ENCODE measurements at regions not wholly inside any gene's neighbourhood (a gene's known extent, or its start where the extent isn't known, plus 50 kb on each side); places are given as distances from the start of the nearest gene placed in this dataset.

DNA sequence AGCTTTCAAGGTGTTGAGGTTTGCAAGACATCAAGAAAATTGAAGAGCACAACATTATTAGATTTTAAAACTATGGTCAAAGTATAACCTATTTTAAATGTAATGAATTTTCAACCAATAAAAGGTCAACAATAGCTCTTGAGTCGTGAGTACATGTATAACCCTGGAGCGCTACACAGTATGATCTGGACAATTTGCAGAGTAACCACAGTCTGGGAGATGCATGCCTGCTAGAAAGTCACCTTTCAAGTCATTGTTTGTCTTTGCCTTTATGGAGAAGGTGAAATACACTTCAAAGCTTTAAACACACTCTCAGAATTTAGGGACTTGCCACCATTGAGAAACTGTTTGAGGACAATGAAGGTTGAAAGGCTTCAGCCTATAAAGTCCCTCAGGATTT, 112.6 kb upstream of the ALCAM start:
- Histone ChIP-seq H3K9me3 (ENCODE audit: control insufficient read depth in 2 of 2, insufficient read depth in 1 of 2, low read length in 1 of 2) (peaks cover 0 to 2% of the 10 kb centered on the region in 2 donors), H3K4me1 (ENCODE audit: control insufficient read depth in 2 of 2, insufficient read depth in 2 of 2, low read length in 2 of 2) (no peaks in the 10 kb centered on the region), H3K27me3 (ENCODE audit: control insufficient read depth in 2 of 2, insufficient read depth in 1 of 2, low read length in 1 of 2) (no peaks in the 10 kb centered on the region), H3K27ac (ENCODE audit: low read depth in 1 of 2, low read length in 1 of 2) (no peak overlapping the region), H3K4me3 (ENCODE audit: low read length in 2 of 2) (no peak overlapping the region), H3K36me3 (ENCODE audit: control insufficient read depth in 2 of 2, insufficient read depth in 2 of 2, low read length in 1 of 2) (no peaks in the 10 kb centered on the region)
- WGBS = 97% methylated on average over 2 of the region's 2 CpGs
- DNase-seq (ENCODE audit: low read depth in 6 of 9, low spot score in 9 of 9) = no peak

DNA sequence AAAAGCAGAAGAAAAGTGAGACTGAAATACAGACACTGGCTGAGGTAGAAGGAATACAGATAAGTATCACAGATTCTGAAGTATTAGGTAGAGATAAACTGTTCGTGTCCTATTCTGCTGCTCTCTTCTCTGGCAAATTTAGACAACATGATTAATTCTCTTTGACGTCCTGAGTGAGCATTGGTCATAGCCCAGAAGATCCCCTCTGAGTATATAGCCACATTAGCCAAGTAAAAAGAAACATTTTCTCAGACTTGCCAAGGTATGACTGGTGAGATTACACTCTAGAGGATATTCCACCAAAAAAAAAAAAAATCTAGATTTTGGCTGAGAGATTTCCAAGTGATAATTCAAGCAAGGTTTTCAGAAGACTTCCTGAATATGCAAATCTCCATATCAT, 111.4 kb upstream of the ALCAM start:
- DNase-seq (ENCODE audit: low read depth in 6 of 9, low spot score in 9 of 9) = no peak
- no peak overlapping the region for H3K4me3 ChIP-seq (ENCODE audit: low read length in 2 of 2)
- 85% methylated on average over 2 of the region's 2 CpGs for WGBS

DNA sequence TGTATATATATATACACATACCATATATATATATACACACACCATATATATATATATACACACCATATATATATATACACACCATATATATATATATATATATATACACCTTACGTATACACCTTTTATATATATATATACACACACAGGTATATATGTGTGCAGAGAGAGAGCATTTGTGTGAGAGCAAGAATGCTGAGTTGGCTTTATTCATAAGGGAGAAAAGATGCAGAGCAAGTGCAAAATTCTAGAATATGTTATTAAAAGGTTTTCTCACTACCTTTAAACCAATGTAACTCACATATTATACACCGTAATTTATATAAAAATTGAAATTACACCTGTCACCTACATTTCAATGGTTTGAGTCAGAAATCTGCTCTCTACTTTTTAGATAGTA, 107.2 kb upstream of the ALCAM start:
- H3K4me1 ChIP-seq (ENCODE audit: control insufficient read depth in 2 of 2, insufficient read depth in 2 of 2, low read length in 2 of 2) = no peaks in the 10 kb centered on the region
- H3K27me3 ChIP-seq (ENCODE audit: control insufficient read depth in 2 of 2, insufficient read depth in 1 of 2, low read length in 1 of 2) = no peaks in the 10 kb centered on the region
- no peak for DNase-seq (ENCODE audit: low read depth in 6 of 9, low spot score in 9 of 9)
- H3K9me3 ChIP-seq (ENCODE audit: control insufficient read depth in 2 of 2, insufficient read depth in 1 of 2, low read length in 1 of 2) = no peaks in the 10 kb centered on the region
- 79% methylated on average over 2 of the region's 2 CpGs for WGBS
- H3K36me3 ChIP-seq (ENCODE audit: control insufficient read depth in 2 of 2, insufficient read depth in 2 of 2, low read length in 1 of 2) = no peaks in the 10 kb centered on the region
- H3K27ac ChIP-seq (ENCODE audit: low read depth in 1 of 2, low read length in 1 of 2) = no peak overlapping the region
- no peak overlapping the region for H3K4me3 ChIP-seq (ENCODE audit: low read length in 2 of 2)

More for the DNA sequence above, 111.4 kb upstream of the ALCAM start:
- no peaks in the 10 kb centered on the region for H3K4me1 ChIP-seq (ENCODE audit: control insufficient read depth in 2 of 2, insufficient read depth in 2 of 2, low read length in 2 of 2)
- no peak overlapping the region for H3K27ac ChIP-seq (ENCODE audit: low read depth in 1 of 2, low read length in 1 of 2)
- H3K27me3 ChIP-seq (ENCODE audit: control insufficient read depth in 2 of 2, insufficient read depth in 1 of 2, low read length in 1 of 2) = no peaks in the 10 kb centered on the region
- H3K9me3 ChIP-seq (ENCODE audit: control insufficient read depth in 2 of 2, insufficient read depth in 1 of 2, low read length in 1 of 2) = peaks cover 0 to 2% of the 10 kb centered on the region in 2 donors
- no peaks in the 10 kb centered on the region for H3K36me3 ChIP-seq (ENCODE audit: control insufficient read depth in 2 of 2, insufficient read depth in 2 of 2, low read length in 1 of 2)

DNA sequence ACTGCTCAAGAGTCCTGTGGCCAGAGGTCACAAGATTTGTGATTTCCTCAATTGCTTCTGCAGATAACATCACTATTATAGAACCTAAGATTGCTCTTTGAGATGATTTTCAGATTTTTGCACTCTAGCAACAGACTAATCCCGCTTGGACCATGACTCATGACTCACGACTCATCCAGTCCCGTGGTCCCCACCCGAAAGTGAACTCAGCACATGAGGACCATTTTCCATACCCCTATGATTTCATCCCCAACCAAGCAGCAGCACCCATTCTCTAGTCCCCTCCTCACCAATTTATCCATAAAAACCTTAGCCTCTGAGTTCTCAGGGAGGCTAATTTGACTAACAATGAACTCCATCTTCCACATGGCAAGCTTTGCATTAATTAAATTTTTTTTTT, 106.3 kb upstream of the ALCAM start:
- WGBS = 96% methylated on average over 4 of the region's 4 CpGs
- no peaks in the 10 kb centered on the region for H3K4me1 ChIP-seq (ENCODE audit: control insufficient read depth in 2 of 2, insufficient read depth in 2 of 2, low read length in 2 of 2)
- no peaks in the 10 kb centered on the region for H3K27me3 ChIP-seq (ENCODE audit: control insufficient read depth in 2 of 2, insufficient read depth in 1 of 2, low read length in 1 of 2)

DNA sequence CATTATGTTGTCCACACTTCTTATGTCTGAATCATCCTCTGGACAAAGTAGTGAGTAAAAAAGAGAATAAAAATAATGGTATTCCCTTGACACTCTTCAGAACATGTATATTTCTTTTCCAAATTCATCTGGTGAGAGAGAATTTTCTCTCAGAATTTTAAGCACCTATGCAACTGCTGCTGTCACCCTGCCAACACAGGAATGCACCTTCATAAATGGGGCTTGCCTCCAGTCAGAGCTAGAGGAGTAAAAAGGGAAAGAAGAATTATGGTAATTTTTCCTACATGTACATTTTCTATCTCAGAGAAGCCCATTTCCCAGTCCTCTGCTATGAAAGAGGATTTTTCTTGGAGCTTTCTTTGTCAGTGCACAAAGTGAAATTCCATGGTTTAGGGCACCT, 92.2 kb upstream of the ALCAM start:
- DNase-seq (ENCODE audit: low read depth in 6 of 9, low spot score in 9 of 9) = no peak
- Histone ChIP-seq H3K4me3 (ENCODE audit: low read length in 2 of 2) (no peak overlapping the region), H3K36me3 (ENCODE audit: control insufficient read depth in 2 of 2, insufficient read depth in 2 of 2, low read length in 1 of 2) (no peaks in the 10 kb centered on the region), H3K4me1 (ENCODE audit: control insufficient read depth in 2 of 2, insufficient read depth in 2 of 2, low read length in 2 of 2) (no peaks in the 10 kb centered on the region), H3K27ac (ENCODE audit: low read depth in 1 of 2, low read length in 1 of 2) (no peak overlapping the region), H3K9me3 (ENCODE audit: control insufficient read depth in 2 of 2, insufficient read depth in 1 of 2, low read length in 1 of 2) (no peaks in the 10 kb centered on the region), H3K27me3 (ENCODE audit: control insufficient read depth in 2 of 2, insufficient read depth in 1 of 2, low read length in 1 of 2) (no peaks in the 10 kb centered on the region)

More for the DNA sequence above, 106.3 kb upstream of the ALCAM start:
- Histone ChIP-seq H3K4me3 (ENCODE audit: low read length in 2 of 2) (no peak overlapping the region), H3K9me3 (ENCODE audit: control insufficient read depth in 2 of 2, insufficient read depth in 1 of 2, low read length in 1 of 2) (no peaks in the 10 kb centered on the region), H3K36me3 (ENCODE audit: control insufficient read depth in 2 of 2, insufficient read depth in 2 of 2, low read length in 1 of 2) (no peaks in the 10 kb centered on the region), H3K27ac (ENCODE audit: low read depth in 1 of 2, low read length in 1 of 2) (no peak overlapping the region)
- DNase-seq (ENCODE audit: low read depth in 6 of 9, low spot score in 9 of 9) = no peak

DNA sequence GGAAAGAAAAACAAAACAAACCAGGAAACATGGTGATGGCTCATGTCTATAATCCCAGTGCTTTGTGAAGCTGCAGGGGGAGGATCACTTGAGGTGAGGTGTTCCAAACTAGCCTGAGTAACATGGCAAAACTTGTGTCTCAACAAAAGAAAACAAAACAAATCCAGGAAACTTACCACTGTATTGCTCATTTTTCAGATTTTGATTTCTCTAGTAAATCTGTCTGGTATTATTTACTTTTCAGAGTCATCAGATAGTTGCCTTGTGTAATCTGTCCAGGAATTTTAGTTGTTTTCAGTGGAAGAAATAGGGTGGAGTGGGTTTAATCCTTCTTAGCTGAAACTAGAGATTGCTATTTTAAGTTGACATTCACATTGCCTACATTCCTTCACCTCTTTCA, 91.8 kb upstream of the ALCAM start:
- Histone ChIP-seq H3K27ac (ENCODE audit: low read depth in 1 of 2, low read length in 1 of 2) (no peak overlapping the region), H3K36me3 (ENCODE audit: control insufficient read depth in 2 of 2, insufficient read depth in 2 of 2, low read length in 1 of 2) (no peaks in the 10 kb centered on the region), H3K4me3 (ENCODE audit: low read length in 2 of 2) (no peak overlapping the region), H3K27me3 (ENCODE audit: control insufficient read depth in 2 of 2, insufficient read depth in 1 of 2, low read length in 1 of 2) (no peaks in the 10 kb centered on the region), H3K9me3 (ENCODE audit: control insufficient read depth in 2 of 2, insufficient read depth in 1 of 2, low read length in 1 of 2) (no peaks in the 10 kb centered on the region), H3K4me1 (ENCODE audit: control insufficient read depth in 2 of 2, insufficient read depth in 2 of 2, low read length in 2 of 2) (no peaks in the 10 kb centered on the region)
- no peak for DNase-seq (ENCODE audit: low read depth in 6 of 9, low spot score in 9 of 9)

DNA sequence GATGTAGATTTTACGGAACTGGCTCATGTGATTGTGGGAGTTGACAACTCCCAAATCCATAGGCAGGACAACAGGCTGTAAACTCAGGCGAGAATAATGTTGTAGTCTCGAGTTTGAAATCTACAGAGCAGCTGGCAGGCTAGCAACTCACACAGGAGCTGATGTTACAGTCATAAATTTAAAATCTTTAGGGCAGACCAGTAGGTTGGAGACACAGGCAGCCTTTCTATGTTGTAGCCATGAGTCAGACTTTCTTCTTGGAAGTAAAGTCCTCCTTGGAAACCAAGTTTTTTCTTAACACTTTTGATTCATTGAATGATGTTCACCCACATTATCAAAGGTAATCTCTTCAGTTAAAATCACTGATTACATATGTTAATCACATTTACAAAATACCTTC, 89.1 kb upstream of the ALCAM start:
- H3K27me3 ChIP-seq (ENCODE audit: control insufficient read depth in 2 of 2, insufficient read depth in 1 of 2, low read length in 1 of 2) = no peaks in the 10 kb centered on the region
- H3K27ac ChIP-seq (ENCODE audit: low read depth in 1 of 2, low read length in 1 of 2) = no peak overlapping the region

DNA sequence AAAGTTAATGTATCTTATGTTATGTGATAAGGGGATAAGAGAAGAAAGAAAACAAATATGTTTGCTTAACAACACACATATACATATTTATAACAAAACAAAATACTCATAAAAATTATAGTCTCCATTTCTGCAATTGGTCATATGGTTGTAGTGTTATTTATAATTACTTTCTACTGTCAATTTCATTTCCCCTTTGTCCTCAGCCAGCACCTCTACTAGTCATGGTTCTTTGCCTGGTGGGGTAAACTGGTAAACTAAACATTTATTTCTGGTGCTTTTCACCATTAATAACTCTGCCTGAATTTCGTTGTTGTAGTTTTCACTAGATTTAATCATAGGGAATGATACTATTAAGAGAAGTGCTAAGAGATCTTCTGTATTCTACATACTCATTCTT, 88.0 kb upstream of the ALCAM start:
- Histone ChIP-seq H3K36me3 (ENCODE audit: control insufficient read depth in 2 of 2, insufficient read depth in 2 of 2, low read length in 1 of 2) (no peaks in the 10 kb centered on the region), H3K9me3 (ENCODE audit: control insufficient read depth in 2 of 2, insufficient read depth in 1 of 2, low read length in 1 of 2) (no peaks in the 10 kb centered on the region), H3K4me3 (ENCODE audit: low read length in 2 of 2) (no peak overlapping the region), H3K27me3 (ENCODE audit: control insufficient read depth in 2 of 2, insufficient read depth in 1 of 2, low read length in 1 of 2) (no peaks in the 10 kb centered on the region), H3K27ac (ENCODE audit: low read depth in 1 of 2, low read length in 1 of 2) (no peak overlapping the region), H3K4me1 (ENCODE audit: control insufficient read depth in 2 of 2, insufficient read depth in 2 of 2, low read length in 2 of 2) (no peaks in the 10 kb centered on the region)
- WGBS = 78% methylated on average over 1 of the region's 1 CpG
- DNase-seq (ENCODE audit: low read depth in 6 of 9, low spot score in 9 of 9) = no peak

More for the DNA sequence above, 89.1 kb upstream of the ALCAM start:
- H3K36me3 ChIP-seq (ENCODE audit: control insufficient read depth in 2 of 2, insufficient read depth in 2 of 2, low read length in 1 of 2) = no peaks in the 10 kb centered on the region
- DNase-seq (ENCODE audit: low read depth in 6 of 9, low spot score in 9 of 9) = no peak
- H3K9me3 ChIP-seq (ENCODE audit: control insufficient read depth in 2 of 2, insufficient read depth in 1 of 2, low read length in 1 of 2) = no peaks in the 10 kb centered on the region
- WGBS = 93% methylated on average over 3 of the region's 3 CpGs
- H3K4me1 ChIP-seq (ENCODE audit: control insufficient read depth in 2 of 2, insufficient read depth in 2 of 2, low read length in 2 of 2) = no peaks in the 10 kb centered on the region
- no peak overlapping the region for H3K4me3 ChIP-seq (ENCODE audit: low read length in 2 of 2)

DNA sequence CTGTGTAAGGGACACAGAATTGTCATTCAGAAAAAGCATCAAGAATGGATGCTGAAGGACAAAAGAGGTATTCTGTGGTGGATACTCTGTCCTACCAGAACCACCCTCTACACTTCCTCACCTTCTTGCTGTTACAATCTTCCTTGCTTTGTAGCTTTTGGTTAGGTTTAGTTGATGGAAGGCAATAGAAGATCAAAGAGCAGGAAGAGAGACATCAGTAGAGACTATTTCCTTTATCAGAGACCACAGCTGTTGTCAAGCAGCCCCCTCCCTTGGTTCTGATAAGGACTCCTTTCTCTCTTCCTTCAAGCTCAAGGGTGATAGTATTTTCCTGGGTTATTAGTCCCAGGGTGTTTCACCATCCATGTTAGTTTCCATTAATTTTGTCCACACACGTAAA, 84.7 kb upstream of the ALCAM start:
- H3K4me3 ChIP-seq (ENCODE audit: low read length in 2 of 2) = no peak overlapping the region
- no peak overlapping the region for H3K27ac ChIP-seq (ENCODE audit: low read depth in 1 of 2, low read length in 1 of 2)
- no peak for DNase-seq (ENCODE audit: low read depth in 6 of 9, low spot score in 9 of 9)
- H3K36me3 ChIP-seq (ENCODE audit: control insufficient read depth in 2 of 2, insufficient read depth in 2 of 2, low read length in 1 of 2) = no peaks in the 10 kb centered on the region
- no peaks in the 10 kb centered on the region for H3K27me3 ChIP-seq (ENCODE audit: control insufficient read depth in 2 of 2, insufficient read depth in 1 of 2, low read length in 1 of 2)
- no peaks in the 10 kb centered on the region for H3K9me3 ChIP-seq (ENCODE audit: control insufficient read depth in 2 of 2, insufficient read depth in 1 of 2, low read length in 1 of 2)
- 94% methylated on average over 1 of the region's 1 CpG for WGBS
- H3K4me1 ChIP-seq (ENCODE audit: control insufficient read depth in 2 of 2, insufficient read depth in 2 of 2, low read length in 2 of 2) = no peaks in the 10 kb centered on the region

DNA sequence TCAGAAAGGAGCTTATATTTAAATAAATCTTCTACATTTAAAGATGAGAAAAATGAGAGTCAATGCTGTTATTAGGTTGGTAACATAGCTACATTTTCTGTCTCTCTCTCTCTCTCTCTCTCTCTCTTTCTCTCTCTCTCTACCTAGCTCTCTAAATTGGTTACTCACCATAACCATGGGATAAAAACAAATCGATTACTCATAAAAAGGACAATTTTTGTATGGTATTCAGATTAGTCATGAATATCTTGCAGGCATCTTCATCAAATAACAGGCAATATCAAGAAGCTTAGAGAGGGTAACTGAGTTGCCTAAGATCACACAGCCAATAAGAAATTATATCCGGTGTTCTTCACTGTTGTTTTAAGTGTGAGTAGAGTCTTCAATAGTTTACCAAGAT, 81.8 kb upstream of the ALCAM start:
- H3K4me1 ChIP-seq (ENCODE audit: control insufficient read depth in 2 of 2, insufficient read depth in 2 of 2, low read length in 2 of 2) = no peaks in the 10 kb centered on the region
- no peaks in the 10 kb centered on the region for H3K27me3 ChIP-seq (ENCODE audit: control insufficient read depth in 2 of 2, insufficient read depth in 1 of 2, low read length in 1 of 2)
- no peak overlapping the region for H3K4me3 ChIP-seq (ENCODE audit: low read length in 2 of 2)
- no peak for DNase-seq (ENCODE audit: low read depth in 6 of 9, low spot score in 9 of 9)
- 74% methylated on average over 2 of the region's 2 CpGs for WGBS
- no peaks in the 10 kb centered on the region for H3K9me3 ChIP-seq (ENCODE audit: control insufficient read depth in 2 of 2, insufficient read depth in 1 of 2, low read length in 1 of 2)
- H3K36me3 ChIP-seq (ENCODE audit: control insufficient read depth in 2 of 2, insufficient read depth in 2 of 2, low read length in 1 of 2) = no peaks in the 10 kb centered on the region
- H3K27ac ChIP-seq (ENCODE audit: low read depth in 1 of 2, low read length in 1 of 2) = no peak overlapping the region
